Activated T-cell treated with anti-CD3 and anti-CD28 coated beads, Interleukin-2, amount 50 U/mL, for 1 hour (primary cell): ENCODE measurements at regions not wholly inside any gene's neighbourhood (a gene's known extent, or its start where the extent isn't known, plus 50 kb on each side); places are given as distances from the start of the nearest gene placed in this dataset.
"Not testable (repeated sequence)": the region's sequence is repeated elsewhere in the genome, so short reads cannot be mapped to it uniquely, and the experiment has no call there.

Source experiments
- DNase-seq: peaks from one replicate; pipeline ENCODE4 v3.0.0-alpha.2; 2020

- DNase-seq, result not testable (repeated sequence)
Measured at GRCh38 chr20:22045956-22046507, 340.6 kb downstream of the PAX1 start.

DNA sequence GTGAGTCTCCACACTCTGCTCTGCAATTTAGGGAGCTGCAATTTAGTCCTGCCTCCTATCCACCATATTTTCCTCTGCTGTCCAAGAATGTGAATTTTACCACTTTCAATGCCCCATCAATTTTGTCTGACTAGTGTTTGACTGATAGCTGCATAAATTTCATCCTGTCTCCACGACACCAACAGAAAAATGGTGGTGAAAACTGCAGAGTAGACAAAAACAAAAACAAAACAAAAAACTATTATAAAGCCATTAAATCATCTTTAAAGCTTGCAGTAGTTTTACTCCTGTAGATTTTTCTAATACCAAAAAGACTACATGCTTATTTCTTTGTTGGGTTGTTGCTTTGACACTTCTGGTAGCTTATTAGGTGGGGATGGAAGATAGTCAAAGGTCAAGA lies 322.0 kb downstream of the PAX1 start:
- DNase-seq, result no peak

GRCh38 chr20:22020201-22020600 lies 314.7 kb downstream of the PAX1 start:
- no peak for DNase-seq

- DNase-seq, result no peak
Measured at GRCh38 chr20:22008456-22008855, 303.0 kb downstream of the PAX1 start.

- DNase-seq, result no peak
Measured at GRCh38 chr20:22006306-22006705, 300.8 kb downstream of the PAX1 start.

- no peak for DNase-seq
Measured at GRCh38 chr20:22005535-22005934, 300.1 kb downstream of the PAX1 start.

- no peak for DNase-seq
Measured at GRCh38 chr20:22004946-22005345, 299.5 kb downstream of the PAX1 start.

- no peak for DNase-seq
Measured at GRCh38 chr20:22003680-22004079, 298.2 kb downstream of the PAX1 start.

DNA sequence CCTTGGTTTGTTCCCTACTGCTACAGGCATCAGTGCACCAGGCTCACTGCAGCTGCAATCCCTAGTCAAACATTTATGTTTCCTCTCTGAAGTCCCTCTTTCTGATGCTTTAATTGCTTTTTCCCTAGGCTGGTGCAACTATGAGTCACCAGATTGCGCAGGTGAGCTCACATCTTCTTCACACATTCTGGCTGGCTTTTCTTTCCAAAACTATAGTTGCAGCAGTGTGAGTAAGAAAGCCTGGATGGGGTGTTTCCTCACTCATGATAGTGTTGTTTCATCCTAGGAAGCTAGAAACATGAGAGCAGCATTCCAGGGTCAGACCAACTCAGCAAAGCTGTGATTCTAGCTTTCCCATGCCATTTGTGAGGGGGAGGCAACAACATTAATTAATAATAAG lies 296.4 kb downstream of the PAX1 start:
- DNase-seq, result no peak

DNA sequence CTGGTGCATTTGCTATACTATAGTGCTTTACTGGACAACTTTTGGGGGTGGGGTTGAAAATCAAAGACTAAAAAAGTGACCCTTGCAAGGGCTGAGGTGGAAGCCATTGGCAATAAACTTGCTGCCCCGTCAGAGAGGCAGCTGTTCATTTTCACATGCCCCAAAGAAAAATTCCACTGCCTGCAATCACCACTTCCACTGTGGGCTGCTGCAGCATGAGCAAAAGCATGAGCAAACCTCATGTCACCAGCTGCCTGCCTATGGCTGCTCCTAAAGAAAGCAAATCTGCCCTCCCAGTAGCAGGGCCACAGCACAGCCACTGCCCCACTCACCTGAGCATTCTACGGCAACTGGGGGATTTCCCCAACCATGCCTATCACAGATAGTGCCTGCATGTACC lies 290.0 kb downstream of the PAX1 start:
- no peak for DNase-seq

DNA sequence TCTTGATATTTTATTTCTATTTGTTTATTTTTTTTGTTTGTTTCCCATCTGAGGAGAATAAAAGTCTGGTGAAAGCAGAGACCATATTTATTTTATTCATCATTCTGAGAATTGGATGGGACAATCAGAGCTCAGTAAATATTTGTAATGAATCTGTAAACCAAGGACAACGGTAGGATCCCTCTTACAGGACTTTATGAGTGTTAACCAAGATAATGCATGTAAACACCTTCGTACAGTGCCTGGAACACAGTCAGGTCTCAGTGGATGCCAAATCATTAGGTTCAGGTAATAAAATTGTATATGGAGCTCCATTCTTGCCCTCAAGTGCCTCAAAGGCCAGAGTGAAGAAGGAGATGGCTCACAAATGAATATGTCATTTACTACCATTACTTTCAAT lies 288.7 kb downstream of the PAX1 start:
- DNase-seq, result no peak

DNA sequence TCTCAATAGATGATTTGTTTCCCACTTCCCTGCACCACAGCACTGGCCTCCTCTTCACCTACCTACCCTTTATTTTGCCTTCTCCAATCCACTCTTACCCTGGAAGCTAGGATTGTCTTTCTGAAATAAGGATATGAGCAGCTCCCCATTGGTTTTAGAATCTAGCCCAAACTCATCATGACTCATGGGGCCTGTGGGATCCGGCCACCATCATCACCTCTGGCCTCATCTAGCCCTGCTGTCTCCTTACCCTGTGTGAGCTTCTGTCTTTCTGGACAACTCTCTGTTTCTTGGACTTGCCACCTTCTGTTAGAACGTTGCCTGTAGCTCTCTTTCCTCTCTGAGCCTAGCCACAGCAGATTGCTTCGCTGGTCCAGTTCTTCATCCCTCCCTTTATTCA lies 277.1 kb downstream of the PAX1 start:
- DNase-seq, result no peak

GRCh38 chr20:21981597-21982344 lies 276.3 kb downstream of the PAX1 start:
- DNase-seq, result no peak

DNA sequence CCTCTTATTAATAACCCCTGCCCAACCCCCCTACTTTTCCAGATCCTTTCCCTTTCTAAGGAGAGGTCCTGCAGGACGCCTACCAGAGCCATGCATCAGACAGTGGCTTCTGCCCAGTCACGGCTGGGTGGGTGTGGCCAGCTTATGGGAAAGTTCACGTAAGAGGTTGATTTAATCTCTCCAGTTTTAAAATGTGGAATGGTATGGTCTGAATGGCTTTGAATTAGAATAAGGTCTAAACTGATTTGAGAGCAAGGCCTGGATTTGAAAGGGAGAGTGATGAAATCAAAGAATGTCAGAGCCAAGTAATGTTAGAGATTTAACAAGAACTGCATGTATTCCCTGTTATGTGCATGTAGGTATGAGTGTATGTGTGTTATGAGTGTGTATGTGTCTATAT lies 275.7 kb downstream of the PAX1 start:
- DNase-seq, result no peak

- no peak for DNase-seq
Measured at GRCh38 chr20:21971436-21971835, 266.0 kb downstream of the PAX1 start.

- DNase-seq, result no peak
Measured at GRCh38 chr20:21968486-21968885, 263.0 kb downstream of the PAX1 start.

DNA sequence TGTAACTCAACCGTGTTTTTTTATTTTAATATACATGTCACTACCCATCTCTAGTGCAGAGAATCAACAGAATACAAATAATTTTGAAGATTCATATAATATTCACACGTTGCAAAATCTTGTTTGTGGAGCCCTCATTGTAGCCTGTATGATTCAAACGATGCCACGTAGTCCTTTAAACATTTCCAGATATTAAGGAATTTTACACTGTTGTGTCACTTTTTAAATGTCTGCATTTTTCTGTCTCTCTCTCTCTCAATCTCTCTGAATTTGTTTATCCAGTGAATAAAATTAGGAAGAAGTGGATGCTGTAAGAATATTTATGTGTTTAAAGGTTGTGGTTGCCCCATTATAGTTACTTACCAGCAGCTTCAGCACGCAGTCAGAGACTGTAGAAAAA lies 262.0 kb downstream of the PAX1 start:
- DNase-seq, result no peak

DNA sequence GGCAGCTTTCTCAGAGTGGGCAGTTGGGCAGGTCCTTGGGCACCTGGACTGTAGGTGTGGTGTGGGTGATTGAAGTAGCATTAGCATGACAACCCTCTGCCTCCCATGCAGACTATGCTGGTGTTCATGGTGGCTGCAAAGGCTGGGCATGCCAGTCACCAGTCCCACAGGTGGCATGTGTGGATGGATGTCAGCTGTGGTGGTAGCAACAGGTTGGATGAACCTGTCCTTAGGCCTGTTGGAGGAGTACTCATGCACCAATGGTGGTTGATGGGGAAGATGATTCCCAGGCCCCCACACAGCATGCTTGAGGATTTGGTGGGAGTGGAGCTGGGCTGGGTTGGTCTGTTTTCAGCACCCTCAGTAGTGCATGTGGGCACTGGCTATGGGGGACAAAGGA lies 251.1 kb downstream of the PAX1 start:
- no peak for DNase-seq

- DNase-seq, result no peak
Measured at GRCh38 chr20:21947406-21947805, 241.9 kb downstream of the PAX1 start.

DNA sequence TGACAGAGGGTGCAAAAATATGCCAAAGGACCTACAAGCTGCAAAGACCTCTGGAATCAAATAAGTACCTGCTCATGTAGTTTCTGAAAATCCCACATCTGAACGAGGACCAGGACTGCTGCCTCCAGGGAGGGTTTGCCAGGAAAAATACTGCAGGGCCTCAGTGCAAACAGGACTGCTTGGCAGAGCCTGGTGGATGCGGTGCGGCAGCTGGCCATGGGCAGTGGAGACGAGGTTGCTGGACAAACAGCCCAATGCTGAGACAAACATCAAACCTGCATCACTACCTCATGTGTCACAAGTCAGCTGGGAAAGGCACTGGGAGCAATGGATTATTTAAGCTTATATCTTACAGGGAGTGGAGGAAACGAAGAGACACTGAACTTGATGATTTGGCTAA lies 238.8 kb downstream of the PAX1 start:
- DNase-seq, result no peak

GRCh38 chr20:21941941-21942805 lies 236.7 kb downstream of the PAX1 start:
- DNase-seq, result no peak

DNA sequence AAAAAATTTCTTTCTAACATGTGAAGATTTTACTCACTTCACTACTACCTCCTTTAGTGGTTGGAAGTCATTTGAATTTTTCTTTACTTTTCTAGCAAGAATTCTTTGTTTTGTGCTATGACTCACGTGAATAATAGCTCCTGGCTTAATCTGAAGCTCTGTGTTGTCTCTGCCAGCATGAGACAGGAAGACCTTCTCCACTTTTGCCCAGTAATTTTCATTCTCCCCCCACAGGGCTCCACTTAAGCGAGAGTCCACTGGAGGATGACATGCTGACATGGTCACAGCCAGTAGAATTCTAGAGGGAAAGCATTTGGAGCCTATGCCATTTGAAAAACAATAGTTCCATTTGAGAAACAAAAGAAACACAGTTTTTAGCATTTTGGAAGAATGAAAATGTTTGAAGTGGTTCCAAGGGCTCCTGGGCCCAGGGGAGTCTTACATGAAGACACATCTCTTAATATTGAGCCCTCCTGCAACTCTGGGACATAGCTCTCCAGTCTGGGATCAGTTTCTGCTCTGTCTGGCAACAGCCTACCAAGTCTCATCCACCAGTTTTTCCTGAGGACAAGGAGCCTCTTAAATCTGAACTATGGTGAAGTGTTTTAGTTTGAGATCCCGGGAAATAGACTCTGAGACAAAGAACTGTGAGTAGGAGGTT lies 231.4 kb downstream of the PAX1 start:
- no peak for DNase-seq

DNA sequence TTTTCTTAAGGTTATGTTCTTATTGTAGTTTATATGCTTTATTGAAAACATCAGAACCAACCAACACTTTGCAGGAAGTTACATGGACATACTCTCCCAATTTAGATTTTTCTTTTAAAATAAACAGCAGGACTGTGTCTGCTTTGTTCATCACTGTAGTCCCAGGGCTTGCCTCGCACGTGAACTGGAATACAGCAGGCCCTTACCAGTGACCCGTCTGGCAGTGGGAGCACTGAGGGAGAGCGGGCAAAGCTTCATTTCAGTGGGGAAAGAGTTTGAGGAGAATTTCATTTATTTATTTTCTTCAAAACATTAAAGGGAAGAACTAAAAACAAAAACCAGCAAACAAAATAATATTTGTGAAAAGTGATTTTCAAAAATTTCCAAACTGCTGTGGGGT lies 230.8 kb downstream of the PAX1 start:
- no peak for DNase-seq

GRCh38 chr20:21933526-21933925 lies 228.1 kb downstream of the PAX1 start:
- no peak for DNase-seq
